NCI-H774 (cell line): ENCODE measurements at regions not wholly inside any gene's neighbourhood (a gene's known extent, or its start where the extent isn't known, plus 50 kb on each side); places are given as distances from the start of the nearest gene placed in this dataset.
"Not testable (repeated sequence)": the region's sequence is repeated elsewhere in the genome, so short reads cannot be mapped to it uniquely, and the experiment has no call there.

Experiments
- DNase-seq: peaks from one replicate; lab custom pipeline; 2025; lab: John Stamatoyannopoulos, UW

DNA sequence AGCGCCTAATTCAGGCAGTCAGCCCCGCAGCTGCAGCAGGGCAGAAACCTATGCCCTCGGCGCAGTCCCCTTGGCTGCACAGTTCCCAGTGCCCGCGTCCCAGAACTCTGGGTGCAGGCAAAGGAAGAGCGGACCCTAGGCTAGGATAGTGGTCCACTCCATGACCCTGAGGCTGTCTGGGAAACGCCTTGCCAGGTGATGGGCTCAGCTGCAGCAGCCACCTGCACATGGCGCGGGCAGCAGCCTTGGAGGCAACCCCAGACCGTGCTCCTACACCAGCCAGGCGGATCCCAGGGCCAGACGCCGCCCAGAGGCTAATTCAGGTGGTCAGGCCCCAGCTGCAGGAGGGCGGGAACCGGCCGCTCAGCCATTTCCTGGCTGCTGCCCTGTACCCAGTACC, 83.0 kb downstream of the POTEC start:
- not testable (repeated sequence) for DNase-seq

DNA sequence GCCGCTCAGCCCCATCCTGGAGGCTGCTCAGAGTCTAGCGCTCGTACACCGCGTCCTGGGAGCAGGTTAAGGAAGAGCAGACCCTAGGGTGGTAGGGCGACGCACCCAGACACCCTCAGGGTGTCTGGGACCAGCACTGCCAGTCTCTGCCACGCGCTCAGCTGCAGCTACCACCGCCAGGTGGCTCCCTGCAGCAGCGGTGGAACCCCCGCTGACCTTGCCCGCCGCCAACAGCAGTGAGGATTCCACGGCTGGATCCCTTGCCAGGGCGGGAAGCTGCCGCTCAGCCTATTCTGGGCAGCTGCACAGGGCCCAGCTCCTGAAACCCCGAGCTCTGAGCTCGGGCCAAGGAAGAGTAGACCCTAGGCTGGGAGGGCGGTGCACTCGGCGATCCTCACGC, 83.6 kb downstream of the POTEC start:
- peak; percentile 7 for DNase-seq

DNA sequence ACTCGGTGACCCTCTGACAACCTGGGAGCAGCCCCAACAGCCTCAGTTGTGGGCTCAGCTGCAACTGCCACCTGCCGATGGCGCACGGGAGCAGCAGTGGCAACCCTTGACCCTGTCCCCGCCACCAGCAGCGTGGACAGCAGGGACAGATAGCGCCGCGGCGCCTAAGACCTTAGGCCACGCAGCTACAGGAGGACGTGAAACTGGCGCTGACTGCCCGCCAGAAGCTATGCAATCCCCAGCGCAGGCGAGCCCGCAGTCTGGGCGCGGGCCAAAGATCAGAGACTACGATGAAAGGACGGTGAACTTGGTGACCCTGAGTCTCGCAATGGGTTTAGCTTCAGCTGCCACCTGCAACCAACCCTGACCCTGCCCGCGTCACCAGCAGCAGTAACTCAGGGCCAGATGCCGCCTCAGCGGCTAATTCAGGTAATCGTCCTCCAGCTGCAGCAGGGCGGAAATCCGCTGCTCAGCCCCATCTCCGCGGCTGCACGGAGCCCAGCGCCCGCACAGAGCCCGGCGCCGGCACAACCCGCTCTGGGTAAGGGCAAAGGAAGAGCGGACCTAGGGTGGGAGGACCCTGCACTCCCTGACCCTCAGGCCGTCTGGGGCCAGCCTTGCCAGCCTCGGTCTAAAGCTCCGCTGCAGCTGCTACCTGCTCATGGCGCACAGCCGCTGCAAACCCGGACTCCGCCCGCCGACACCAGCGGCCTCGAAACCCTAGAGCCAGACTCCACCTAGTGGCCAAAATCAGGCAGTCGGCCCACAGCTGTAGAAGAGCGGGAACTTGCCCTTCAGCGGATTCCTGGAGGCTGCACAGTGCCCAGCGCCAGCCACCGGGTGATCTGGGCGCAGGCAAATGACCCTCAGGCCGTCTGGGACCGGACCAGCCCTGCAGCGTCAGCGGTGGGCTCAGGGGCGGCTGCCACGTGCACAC, 85.1 kb downstream of the POTEC start:
- DNase-seq, result not testable (repeated sequence)

DNA sequence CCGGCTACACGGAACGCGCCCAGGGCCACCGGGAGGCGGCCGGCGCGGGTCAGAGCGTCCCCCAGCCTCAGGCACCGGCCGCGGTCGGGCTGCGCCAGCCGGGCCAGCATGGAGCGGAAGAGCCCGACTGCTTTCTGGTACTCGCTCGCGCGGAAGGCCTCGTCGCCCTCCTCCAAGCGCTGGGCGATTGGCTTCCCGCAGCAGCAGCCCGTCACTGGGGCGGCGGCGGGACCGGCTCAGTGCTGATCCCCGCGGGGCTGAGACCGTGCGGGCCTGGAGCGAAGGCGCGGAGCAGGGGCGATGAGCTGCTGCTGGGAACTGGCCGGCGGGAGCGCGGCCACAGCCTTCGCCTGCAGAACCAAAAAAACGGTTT, 92.8 kb downstream of the POTEC start:
- DNase-seq, result not testable (repeated sequence)

DNA sequence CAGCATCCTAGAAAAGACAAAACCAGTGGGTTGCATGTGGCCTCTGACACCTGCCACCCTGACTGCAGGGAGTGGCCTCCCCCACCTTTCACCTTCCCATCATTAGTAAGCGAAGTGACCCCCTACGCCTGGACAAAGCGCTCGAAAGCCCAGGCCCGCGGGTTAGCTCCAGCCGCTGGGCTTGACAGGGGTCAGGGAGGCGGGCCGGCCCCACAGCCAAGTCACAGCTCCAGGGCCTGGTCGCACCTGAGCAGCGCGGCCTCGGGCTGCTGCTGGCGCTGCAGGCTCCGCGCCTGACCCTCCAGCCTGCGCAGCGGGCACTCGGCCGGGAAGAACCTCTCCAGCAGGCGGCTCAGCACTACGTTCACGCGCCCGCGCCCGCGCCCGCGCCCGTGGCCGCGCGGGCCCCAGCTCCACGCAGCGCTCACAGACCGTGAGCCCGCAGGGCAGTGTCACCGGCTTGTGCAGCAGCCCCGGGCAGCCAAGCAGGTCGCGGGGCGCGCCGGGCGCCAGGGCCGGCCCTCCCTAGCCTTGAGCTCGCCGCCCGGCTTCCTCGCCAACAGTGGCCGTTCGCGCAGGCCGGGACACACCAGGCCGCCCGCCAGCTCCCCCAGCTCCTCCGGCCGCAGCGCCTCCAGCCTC, 93.3 kb downstream of the POTEC start:
- not testable (repeated sequence) for DNase-seq

DNA sequence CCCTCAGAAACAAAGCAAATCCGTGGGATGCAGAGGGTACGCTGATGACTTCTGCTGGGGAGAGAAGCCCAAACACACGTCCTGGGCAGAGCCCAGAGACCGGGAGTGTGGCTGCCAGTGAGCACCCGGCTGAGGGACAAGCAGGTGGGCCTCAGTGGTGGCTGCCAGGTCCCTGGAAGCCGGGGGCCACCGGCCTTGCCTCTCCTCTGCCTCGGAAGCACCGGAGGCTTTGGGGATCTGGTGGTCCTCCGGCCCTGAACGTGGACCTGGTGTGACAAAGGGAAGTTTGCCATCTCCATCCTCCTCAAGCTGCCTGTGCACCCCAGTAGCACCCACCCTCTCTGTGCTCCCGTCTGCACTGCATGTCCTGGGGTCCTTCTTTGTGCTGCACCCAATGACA, 94.3 kb downstream of the POTEC start:
- DNase-seq, result not testable (repeated sequence)

DNA sequence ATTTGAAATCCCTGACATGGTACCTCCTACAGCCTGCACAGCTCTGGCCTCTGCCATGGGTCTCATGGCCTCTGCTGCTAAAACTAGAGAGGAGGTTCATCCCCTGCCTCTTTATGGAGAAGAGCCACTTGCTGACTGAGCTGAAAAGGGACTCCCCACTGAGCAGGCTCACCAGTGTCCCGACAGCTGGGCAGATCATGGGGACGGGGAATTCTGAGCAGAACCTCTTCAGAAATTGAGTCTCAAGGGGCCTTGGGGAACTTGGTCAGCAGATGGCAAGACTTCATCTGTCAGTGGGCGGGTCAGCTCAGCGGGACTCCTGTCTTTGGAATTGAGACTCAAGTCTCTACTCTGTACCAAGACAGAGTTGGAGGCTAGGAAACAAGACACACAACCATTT, 95.7 kb downstream of the POTEC start:
- not testable (repeated sequence) for DNase-seq

DNA sequence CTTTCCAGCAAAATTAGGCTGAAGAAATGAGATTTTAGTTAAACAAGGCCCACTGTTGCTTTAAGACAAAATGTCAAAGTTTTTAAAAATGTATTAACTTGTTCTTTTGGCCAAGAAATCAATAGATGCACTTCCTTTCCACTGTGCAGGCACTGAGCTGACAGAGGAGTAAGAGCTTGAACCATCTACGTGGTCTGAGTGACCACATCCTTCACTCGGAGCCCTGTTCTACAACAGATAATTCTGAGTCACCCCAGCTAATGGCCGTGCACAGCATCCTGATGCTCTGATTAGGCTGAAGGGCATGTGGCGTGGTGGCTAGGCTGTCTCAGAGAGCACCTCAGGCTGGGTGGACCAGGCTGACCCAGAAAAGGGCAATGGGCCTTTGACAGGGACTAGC, 107.9 kb downstream of the POTEC start:
- DNase-seq, result not testable (repeated sequence)

DNA sequence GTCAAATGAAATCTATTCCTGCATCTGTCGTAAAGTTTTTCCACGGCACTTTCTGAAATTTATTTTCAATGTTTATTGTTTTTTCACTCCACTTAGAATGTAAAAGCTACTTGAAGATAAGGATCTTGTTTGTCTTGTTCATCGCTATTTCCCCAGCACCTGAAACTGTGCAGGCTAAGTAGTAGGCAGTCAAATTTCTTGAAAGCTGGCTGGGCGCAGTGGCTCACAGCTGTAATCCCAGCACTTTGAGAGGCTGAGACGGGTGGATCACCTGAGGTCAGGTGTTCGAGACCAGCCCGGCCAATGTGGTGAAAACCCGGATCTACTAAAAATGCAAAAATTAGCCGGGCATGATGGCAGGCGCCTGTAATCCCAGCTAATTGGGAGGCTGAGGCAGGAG, 111.0 kb downstream of the POTEC start:
- not testable (repeated sequence) for DNase-seq

DNA sequence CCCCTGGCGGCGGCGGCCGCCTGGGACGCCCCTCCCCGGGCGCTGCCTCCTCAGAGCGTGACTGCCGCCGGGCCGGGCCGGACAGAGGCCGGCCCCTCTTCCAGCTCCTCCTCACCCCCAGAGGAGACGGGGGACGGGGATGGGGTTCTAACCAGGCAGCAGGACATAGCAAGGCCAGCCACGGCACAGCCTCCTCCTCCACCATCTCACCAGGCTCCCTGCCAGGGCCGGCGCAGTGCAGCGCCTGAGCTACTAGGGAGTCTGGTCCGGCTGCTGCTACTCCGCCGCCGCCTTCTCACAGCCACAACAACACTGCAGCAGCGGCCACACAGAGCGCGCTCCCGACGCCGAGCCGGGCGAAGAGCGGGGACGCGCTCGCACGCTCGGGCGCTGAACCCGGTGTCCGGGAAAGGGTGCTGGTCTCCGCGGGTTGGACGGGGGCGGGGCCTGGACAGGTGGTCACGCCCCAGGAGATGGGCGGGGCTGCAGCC, 112.3 kb downstream of the POTEC start:
- not testable (repeated sequence) for DNase-seq

DNA sequence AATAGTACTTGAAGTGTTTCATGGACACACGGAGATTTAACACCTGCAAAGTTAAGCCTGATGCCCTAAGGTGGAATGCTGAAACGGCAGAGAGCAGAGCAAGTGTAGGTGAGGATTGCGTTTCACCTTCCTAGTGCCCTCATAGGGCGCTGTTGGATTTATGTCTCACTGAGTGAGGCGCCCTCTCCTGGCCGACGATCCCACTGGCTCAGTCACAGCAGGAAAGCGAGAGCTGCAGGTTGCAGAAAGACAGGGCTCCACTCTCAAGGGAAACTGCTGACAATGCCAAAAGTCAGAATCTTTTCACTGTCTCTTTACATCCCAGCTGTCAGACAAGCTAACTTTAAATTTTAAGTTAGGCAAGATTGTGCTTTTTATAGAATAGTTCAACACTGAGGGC, 127.6 kb downstream of the POTEC start:
- DNase-seq, result not testable (repeated sequence)

DNA sequence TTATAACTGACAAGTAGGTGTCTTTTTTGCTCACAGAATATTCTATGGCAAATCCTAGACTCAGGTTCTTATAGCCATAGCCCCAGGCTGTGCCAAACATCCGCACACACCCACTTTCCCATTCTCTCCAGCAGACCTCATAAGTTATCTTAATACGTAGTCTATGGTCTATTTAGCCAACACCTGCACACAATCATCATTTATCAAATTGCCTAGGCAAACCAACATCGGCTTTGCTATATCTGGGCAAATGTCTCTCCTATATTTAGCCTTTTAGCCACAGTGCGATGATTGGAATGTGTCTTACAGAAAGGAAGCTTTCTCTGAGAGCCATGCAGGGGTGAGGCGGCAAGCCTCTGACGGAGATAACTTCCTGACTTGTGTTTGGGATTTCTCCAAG, 128.0 kb downstream of the POTEC start:
- not testable (repeated sequence) for DNase-seq

DNA sequence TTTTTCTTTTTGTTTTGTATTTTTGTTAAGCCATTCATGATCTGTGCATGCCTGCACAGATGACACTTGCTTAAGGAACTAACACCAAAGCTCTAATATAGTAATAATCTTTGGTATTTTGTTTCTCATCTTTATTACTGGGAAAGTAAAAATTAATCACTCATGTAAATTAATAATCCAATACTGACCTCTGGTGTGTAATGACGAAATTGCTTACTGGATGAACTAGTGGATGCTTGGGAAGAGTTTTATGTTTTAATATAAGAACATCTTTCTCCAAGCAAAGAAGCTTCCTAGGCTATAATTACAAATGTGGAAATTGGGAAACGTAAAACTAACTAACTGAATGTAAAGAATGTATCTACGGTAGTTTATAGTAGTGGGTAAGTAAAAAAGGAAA, 147.9 kb downstream of the POTEC start:
- not testable (repeated sequence) for DNase-seq

DNA sequence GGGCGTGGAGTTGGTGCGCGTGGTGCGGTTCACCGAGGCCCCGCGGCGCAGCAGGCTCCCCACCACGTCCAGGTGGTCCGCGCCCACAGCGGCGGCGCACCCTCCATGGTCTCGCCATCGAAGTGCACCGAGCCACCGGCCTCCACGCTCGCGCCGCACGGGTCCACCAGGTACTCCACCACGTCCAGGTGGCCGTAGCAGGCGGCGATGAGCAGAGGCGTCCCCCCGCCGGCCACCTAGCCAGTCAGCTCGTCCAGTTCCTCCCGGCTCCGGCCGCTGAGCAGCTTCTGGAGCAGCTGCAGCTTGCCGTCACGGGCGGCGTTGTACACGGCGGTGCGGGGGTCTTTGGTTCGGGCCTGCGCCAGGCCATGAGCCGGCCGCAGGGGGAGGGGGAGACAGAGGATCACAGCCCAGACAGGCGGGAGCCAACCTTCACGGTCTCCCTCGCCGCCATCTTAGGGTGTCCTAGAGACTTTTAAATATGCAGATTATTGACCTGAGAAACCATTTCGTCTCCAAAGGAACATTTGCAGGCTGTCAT, 149.8 kb downstream of the POTEC start:
- DNase-seq, result not testable (repeated sequence)

DNA sequence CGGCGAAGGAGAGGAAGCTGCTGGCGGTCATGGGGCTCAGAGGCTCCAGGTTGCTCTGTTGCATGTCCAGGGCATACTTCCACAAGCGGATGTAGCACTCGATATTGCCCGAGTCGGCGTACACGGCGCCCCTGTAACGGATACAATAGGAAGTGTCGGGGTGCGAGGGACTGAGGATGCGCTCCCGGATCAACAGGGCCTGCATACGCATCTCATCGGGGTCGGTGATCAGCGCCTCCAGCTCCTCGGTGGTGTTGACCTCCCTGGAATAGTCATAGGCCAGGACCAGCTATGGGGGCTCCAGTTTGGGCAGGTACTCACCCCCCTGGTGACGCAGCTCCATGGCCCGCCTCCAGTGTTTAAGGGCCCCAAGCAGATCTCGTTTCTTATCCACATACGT, 150.8 kb downstream of the POTEC start:
- DNase-seq, result not testable (repeated sequence)

DNA sequence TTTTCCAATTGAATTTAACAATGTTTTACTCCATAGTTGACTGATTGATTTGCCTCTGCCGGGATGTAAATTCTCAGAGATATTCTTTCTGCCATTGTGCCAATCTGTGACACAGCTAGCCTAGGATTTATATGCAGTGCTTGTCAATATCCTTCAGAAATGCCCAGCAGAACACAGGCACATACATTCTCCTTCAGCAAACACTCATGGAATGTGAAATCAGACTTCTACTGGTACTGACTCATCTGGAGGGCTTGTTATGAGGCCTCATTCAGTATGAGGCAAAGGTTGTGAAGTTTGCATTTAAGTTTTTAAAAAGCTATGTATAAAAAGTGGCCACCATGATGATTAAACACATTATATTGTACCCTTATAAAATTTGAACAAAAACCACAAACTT, 158.4 kb downstream of the POTEC start:
- DNase-seq, result not testable (repeated sequence)

DNA sequence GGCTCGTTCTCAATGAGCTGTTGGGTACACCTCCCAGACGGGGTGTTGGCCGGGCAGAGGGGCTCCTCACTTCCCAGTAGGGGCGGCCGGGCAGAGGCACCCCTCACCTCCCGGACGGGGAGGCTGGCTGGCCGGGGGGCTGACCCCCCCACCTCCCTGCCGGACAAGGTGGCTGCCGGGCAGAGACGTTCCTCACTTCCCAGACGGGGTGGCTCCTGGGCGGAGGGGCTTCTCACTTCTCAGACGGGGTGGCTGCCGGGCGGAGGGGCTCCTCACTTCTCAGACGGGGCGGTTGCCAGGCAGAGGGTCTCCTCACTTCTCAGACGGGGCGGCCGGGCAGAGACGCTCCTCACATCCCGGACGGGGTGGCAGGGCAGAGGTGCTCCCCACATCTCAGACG, 160.7 kb downstream of the POTEC start:
- DNase-seq, result not testable (repeated sequence)

DNA sequence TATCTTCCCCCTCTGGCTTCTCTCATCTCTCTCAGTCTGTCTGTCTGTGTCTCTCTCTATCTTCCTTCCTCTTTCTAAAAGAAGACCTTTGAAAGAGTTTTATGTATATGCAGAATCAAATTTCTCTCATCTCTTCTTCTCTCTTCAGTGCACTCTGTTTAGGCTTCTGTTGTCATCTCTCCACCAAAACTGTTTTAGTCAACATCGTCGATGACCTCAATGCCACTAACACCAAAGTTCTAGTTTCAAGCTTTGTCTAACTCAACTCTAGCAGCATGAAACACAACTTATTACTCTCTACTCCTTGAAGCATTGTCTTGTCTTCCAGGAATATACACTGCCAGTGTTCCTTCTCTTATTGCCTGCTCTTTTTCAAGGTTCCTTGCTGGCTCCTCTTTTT, 163.9 kb downstream of the POTEC start:
- DNase-seq, result not testable (repeated sequence)

DNA sequence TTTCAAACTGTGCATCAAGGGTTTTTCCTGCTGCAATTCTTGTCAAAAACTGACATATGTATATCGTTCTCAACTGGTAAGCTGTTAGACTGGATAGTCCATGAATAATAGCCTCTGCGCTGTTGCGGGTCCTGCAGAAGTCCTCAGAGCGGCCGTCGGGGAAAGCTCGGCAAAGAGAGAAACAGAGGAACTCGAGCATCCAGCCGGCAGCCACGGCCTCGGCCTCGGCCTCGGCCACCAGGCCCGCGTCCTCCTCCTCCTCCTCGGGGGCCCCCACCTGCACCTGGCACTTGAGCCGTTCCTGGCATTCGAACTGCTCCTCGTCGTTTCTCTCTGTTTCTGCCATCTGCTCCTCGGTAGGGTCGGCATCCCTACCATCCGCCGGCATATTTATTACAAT, 165.0 kb downstream of the POTEC start:
- DNase-seq, result not testable (repeated sequence)

DNA sequence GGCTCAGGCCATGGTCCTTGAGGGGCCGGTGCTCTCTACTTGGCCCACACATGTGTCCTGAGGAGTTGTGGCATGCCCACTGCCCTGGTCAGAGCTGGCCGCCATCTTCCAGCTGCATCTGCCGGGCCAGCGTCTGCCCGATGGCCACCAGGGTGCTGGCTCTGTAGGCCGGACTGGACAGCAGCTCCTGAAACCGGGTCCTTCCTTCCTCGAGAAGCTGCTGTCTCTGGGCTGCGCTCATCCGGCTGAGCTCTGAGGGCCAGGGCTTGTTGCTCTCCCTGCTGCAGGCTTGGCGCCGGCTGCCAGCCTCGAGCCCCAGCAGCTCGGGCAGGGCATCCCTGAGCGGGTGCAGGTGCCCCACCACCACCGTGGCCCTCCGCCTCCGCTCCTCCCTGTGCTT, 182.1 kb downstream of the POTEC start:
- not testable (repeated sequence) for DNase-seq

DNA sequence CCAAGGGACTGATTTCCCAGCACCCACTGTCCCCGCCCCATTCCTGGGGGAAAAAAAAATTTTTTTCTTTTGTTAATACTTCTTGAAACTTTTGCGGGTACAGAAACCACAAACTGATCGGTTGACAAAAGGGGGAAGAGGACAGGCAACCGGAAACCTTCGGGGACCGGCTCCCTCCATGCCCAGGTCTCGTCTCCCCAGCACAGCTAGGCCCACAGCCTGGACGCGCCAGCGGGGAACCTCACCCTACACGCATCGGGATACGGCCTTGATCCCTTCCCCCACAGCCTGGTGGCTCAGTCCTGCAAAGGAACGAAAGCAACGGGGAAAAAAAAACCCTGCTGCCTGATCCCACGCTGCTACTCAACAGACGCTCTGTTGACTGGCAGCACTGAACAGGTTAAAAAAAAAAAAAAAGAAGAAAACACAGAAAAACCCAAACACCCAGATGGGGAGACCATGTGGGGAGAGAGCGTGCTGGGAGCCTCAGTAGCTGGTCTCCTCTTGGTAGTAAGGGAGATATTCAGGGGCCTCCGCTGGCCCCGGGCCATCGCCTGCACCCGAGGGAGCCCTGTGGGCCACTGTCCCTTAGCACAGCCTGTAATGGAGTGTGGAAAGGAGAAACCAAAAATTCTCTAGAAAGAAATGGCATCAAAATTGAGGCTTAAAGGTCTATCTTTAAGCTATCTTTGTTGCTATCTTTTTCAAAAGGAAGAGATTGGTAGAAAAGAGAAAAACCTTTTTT, 185.7 kb downstream of the POTEC start:
- DNase-seq, result not testable (repeated sequence)

DNA sequence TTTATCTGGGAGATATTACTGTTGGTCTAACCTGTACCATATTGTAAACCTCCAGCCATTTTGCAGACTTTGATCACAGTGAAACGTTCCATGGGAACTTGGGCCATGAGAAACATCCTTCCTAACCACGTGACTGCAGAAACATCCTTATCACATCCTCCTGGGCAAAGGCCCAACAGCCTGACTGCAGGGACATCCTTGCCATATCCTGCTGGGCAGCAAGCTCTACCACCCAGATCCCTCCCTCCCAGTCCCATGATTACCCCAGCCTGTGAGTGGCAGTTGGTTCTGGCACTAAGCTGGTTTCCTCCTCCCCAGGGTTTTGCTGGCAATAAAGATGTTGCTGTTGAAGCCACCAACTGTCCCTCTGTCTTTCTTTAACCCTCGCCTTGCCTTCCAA, 201.2 kb downstream of the POTEC start:
- DNase-seq, result not testable (repeated sequence)
